H1 (cell line): ENCODE measurements at regions not wholly inside any gene's neighbourhood (a gene's known extent, or its start where the extent isn't known, plus 50 kb on each side); places are given as distances from the start of the nearest gene placed in this dataset.

Source experiments
- CTCF ChIA-PET: fragments of 300-600 bp; sonication (Branson Sonifier 250); formaldehyde crosslinking; loops from one replicate; lab custom pipeline; 2021; ENCODE audit not compliant: partially characterized antibody; lab: Charles Lee
- POLR2A ChIA-PET: fragments of 300-600 bp; sonication (Branson Sonifier 250); formaldehyde crosslinking; loops from one replicate; lab custom pipeline; 2021; ENCODE audit warnings: inconsistent platforms; ENCODE audit not compliant: partially characterized antibody; lab: Charles Lee
- DNase-seq, 2 experiments: peaks; one replicate each; pipeline versions ENCODE4 v3.0.0 to v3.0.0-alpha.2; 2010 to 2022; ENCODE audit warnings: low spot score in 2 of 2, low read depth in 1 of 2, mixed read lengths in 1 of 2
- FAIRE-seq: peaks from 2 replicates; lab custom pipeline; 2011; peaks lifted over from hg19 to GRCh38; lab: Jason Lieb, UNC
- H2AFZ ChIP-seq: 2 replicates; pipeline ENCODE4 v1.8.1; 2012; ENCODE audit warnings: low read length, inconsistent platforms
- H2AK5ac ChIP-seq: 2 replicates; pipeline ENCODE4 v1.6.1; 2013; ENCODE audit warnings: low read depth, low read length
- H2BK120ac ChIP-seq: replicated peaks from 2 replicates; pipeline ENCODE3; 2013; ENCODE audit warnings: low read depth, low read length, inconsistent platforms
- H2BK12ac ChIP-seq: 2 replicates; pipeline ENCODE4 v1.6.1; 2013; ENCODE audit warnings: low read depth, low read length
- H2BK15ac ChIP-seq: 2 replicates; pipeline ENCODE4 v1.6.1; 2013; ENCODE audit warnings: low read length
- H2BK20ac ChIP-seq: 2 replicates; pipeline ENCODE4 v1.6.1; 2013; ENCODE audit warnings: low read length
- H2BK5ac ChIP-seq: 2 replicates; pipeline ENCODE4 v1.6.1; 2013; ENCODE audit warnings: low read depth, low read length
- H3K14ac ChIP-seq: 2 replicates; pipeline ENCODE4 v1.6.1; 2013; ENCODE audit warnings: inconsistent platforms; ENCODE audit not compliant: insufficient read length
- H3K18ac ChIP-seq: 2 replicates; pipeline ENCODE4 v1.6.1; 2013; ENCODE audit warnings: low read length; ENCODE audit errors: extremely low read depth
- H3K23ac ChIP-seq: 2 replicates; pipeline ENCODE4 v1.6.1; 2013; ENCODE audit warnings: inconsistent platforms; ENCODE audit not compliant: insufficient read length
- H3K23me2 ChIP-seq: 2 replicates; pipeline ENCODE4 v1.6.1; 2013; ENCODE audit warnings: low read depth, low read length
- H3K27ac ChIP-seq: 2 replicates; pipeline ENCODE4 v1.6.1; 2011; ENCODE audit warnings: low read depth, low read length, inconsistent platforms
- H3K27me3 ChIP-seq, 4 experiments: replicated peaks in 1 of 4; 1 replicate in 1 of 4; 2 replicates in 3 of 4; pipeline versions ENCODE4 v1.6.1 to v1.8.1; 2011 to 2013; ENCODE audit warnings: low read length in 3 of 4, mild to moderate bottlenecking in 3 of 4, inconsistent platforms in 2 of 4, mixed read lengths in 2 of 4, moderate library complexity in 1 of 4; ENCODE audit not compliant: control insufficient read depth in 3 of 4, insufficient read depth in 3 of 4; ENCODE audit errors: extremely low read depth in 1 of 4
- H3K36me3 ChIP-seq, 4 experiments: 2 replicates each; pipeline versions ENCODE4 v1.6.1 to v1.8.1; 2011 to 2013; ENCODE audit warnings: mild to moderate bottlenecking in 4 of 4, low read length in 3 of 4, moderate library complexity in 2 of 4, control low read depth in 1 of 4, inconsistent platforms in 1 of 4; ENCODE audit not compliant: insufficient read depth in 4 of 4, control insufficient read depth in 2 of 4
- H3K4ac ChIP-seq: replicated peaks from 2 replicates; pipeline ENCODE3; 2013; ENCODE audit warnings: low read length, low read depth, mixed read lengths, inconsistent platforms; ENCODE audit not compliant: insufficient read length
- H3K4me1 ChIP-seq, 4 experiments: replicated peaks in 1 of 4; 1 replicate in 1 of 4; 2 replicates in 3 of 4; pipeline versions ENCODE4 v1.6.1 to v1.8.1; 2011 to 2013; ENCODE audit warnings: low read length in 3 of 4, inconsistent platforms in 2 of 4, mixed read lengths in 1 of 4; ENCODE audit not compliant: insufficient read depth in 4 of 4, control insufficient read depth in 3 of 4
- H3K4me2 ChIP-seq, 2 experiments: 2 replicates each; pipeline versions ENCODE4 v1.6.1 to v1.8.1; 2011 to 2013; ENCODE audit warnings: low read depth in 2 of 2, low read length in 2 of 2, control low read depth in 1 of 2, inconsistent platforms in 1 of 2, mild to moderate bottlenecking in 1 of 2; ENCODE audit not compliant: insufficient read depth in 1 of 2
- H3K4me3 ChIP-seq, 4 experiments: fragments of 200-600, 300-600 bp in 1 of 4; sonication (generic), shearing (Covaris generic), sonication (Bioruptor Twin) in 1 of 4; 2 replicates each; pipeline versions ENCODE4 v1.5.1 to v1.8.1; 2011 to 2016; ENCODE audit warnings: low read length in 4 of 4, low read depth in 3 of 4, control low read depth in 2 of 4, inconsistent platforms in 2 of 4, mild to moderate bottlenecking in 2 of 4, mixed read lengths in 1 of 4, moderate library complexity in 1 of 4; ENCODE audit not compliant: insufficient read depth in 2 of 4; ENCODE audit errors: extremely low read depth in 1 of 4
- H3K56ac ChIP-seq: replicated peaks from 2 replicates; pipeline ENCODE3; 2013; ENCODE audit warnings: low read depth, mild to moderate bottlenecking, mixed read lengths, low read length, inconsistent platforms; ENCODE audit not compliant: insufficient read length
- H3K79me1 ChIP-seq: 2 replicates; pipeline ENCODE4 v1.6.1; 2013; ENCODE audit warnings: low read depth, low read length, control low read depth
- H3K79me2 ChIP-seq, 2 experiments: 2 replicates each; pipeline versions ENCODE4 v1.6.1 to v1.8.1; 2012 to 2013; ENCODE audit warnings: low read length in 2 of 2, mild to moderate bottlenecking in 2 of 2, inconsistent platforms in 1 of 2; ENCODE audit not compliant: insufficient read depth in 2 of 2, control insufficient read depth in 1 of 2
- H3K9ac ChIP-seq, 4 experiments: replicated peaks in 1 of 4; 1 replicate in 1 of 4; 2 replicates in 3 of 4; pipeline versions ENCODE4 v1.6.1 to v1.8.1; 2011 to 2013; ENCODE audit warnings: low read depth in 3 of 4, low read length in 3 of 4, control low read depth in 2 of 4, mild to moderate bottlenecking in 2 of 4, moderate library complexity in 2 of 4, inconsistent platforms in 1 of 4; ENCODE audit errors: extremely low read depth in 1 of 4
- H3K9me3 ChIP-seq, 2 experiments: 2 replicates each; pipeline versions ENCODE4 v1.6.1 to v1.8.1; 2012 to 2013; ENCODE audit warnings: mild to moderate bottlenecking in 2 of 2, moderate library complexity in 2 of 2, control low read depth in 1 of 2, inconsistent platforms in 1 of 2, low read depth in 1 of 2, low read length in 1 of 2, mixed read lengths in 1 of 2; ENCODE audit not compliant: insufficient read depth in 2 of 2
- H4K20me1 ChIP-seq, 2 experiments: replicated peaks in 1 of 2; 2 replicates each; pipeline versions ENCODE3 to v1.8.1; 2011 to 2013; ENCODE audit warnings: inconsistent platforms in 2 of 2, low read length in 2 of 2, mild to moderate bottlenecking in 1 of 2; ENCODE audit not compliant: insufficient read depth in 2 of 2, control insufficient read depth in 1 of 2
- H4K5ac ChIP-seq: 2 replicates; pipeline ENCODE4 v1.6.1; 2013; ENCODE audit warnings: low read length, low read depth, mixed read lengths, inconsistent platforms; ENCODE audit not compliant: insufficient read length
- H4K8ac ChIP-seq: 2 replicates; pipeline ENCODE4 v1.8.0; 2013; ENCODE audit warnings: mild to moderate bottlenecking, moderate library complexity, low read length, inconsistent platforms; ENCODE audit not compliant: insufficient read depth; ENCODE audit errors: extremely low read depth
- H4K91ac ChIP-seq: replicated peaks from 2 replicates; pipeline ENCODE3; 2013; ENCODE audit warnings: low read length, mixed read lengths, inconsistent platforms; ENCODE audit not compliant: insufficient read length
- RBBP5 ChIP-seq: IDR thresholded peaks from 2 replicates; pipeline ENCODE4 v1.7.1; 2012; ENCODE audit warnings: low read depth, mild to moderate bottlenecking, inconsistent platforms, low read length, moderate library complexity, borderline replicate concordance
- SP1 ChIP-seq: IDR thresholded peaks from 2 replicates; pipeline ENCODE4 v1.6.1; 2011; ENCODE audit warnings: low read depth, low read length
- WGBS, 2 experiments: shearing (Covaris generic) in 1 of 2; methylation state at CpG; one replicate each; pipeline versions ENCODE4 v1.1.6 to v1.1.7; 2013 to 2015; ENCODE audit warnings: low lambda C conversion rate in 2 of 2, mixed read lengths in 2 of 2, inconsistent platforms in 1 of 2, low coverage in 1 of 2, missing lambda C conversion rate in 1 of 2; ENCODE audit not compliant: insufficient replicate concordance in 2 of 2, insufficient coverage in 1 of 2, insufficient read length in 1 of 2; ENCODE audit errors: extremely low coverage in 1 of 2, missing lambda C conversion rate in 1 of 2; 5-methylcytosine and 5-hydroxymethylcytosine counted together

DNA sequence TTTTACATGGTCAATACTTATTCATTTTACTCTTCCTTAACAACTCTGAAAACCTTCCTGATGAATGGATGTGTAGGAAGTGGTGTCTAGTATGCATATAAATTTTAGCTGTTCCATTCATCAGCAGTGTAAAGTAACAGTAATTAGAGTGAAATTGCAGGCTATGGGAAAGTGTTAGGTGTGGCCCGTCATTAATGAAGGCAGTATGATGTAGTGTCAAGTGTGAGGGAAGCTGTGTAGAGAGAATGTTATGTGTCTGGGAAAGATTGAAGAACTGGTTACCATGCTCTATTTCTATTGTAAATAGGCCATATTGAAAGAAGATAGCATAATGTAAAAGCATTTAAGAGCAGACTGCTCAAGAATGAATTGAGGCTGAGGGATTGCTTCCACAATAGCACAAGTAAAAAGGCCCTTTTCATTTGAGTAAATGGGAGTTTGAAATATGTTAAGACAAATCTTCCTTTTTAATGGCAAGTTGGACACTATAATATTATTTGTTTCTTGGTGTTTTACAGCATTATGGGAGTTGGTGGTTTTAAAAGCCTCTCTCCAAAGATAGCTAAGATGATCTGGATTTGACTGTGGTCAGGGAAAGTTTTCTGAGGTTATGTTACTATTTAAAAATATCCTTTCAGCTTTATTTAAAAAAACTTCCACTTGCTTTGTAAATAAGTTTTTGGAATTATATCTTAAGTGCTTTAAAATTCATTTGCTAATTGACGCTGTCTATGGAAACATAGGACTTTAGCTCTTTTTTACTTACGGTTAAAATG is 401.0 kb upstream of the ZEB2 start:
- Histone ChIP-seq H3K36me3 (no peaks in the 10 kb centered on the region), H3K14ac (no peak overlapping the region), H3K23me2 (no peaks in the 10 kb centered on the region), H3K23ac (no peak overlapping the region), H3K9me3 (no peaks in the 10 kb centered on the region), H4K8ac (no peak overlapping the region), H3K4me3 (no peak overlapping the region), H2AK5ac (no peak overlapping the region), H3K4me2 (no peak overlapping the region), H3K79me1 (no peaks in the 10 kb centered on the region), H2BK120ac (no peak overlapping the region), H2BK15ac (no peak overlapping the region), H3K56ac (no peak overlapping the region), H2BK5ac (no peak overlapping the region), H4K91ac (no peak overlapping the region), H3K18ac (no peak overlapping the region), H4K20me1 (no peaks in the 10 kb centered on the region), H3K4ac (no peak overlapping the region), H2AFZ (no peak overlapping the region), H3K79me2 (no peaks in the 10 kb centered on the region), H2BK20ac (no peak overlapping the region), H3K9ac (no peak overlapping the region), H3K27ac (no peak overlapping the region), H4K5ac (no peak overlapping the region), H2BK12ac (no peak overlapping the region), H3K27me3 (peaks cover 0 to 1% (median 0%) of the 10 kb centered on the region in 4 experiments; a peak in 1 of 7 replicates), H3K4me1 (no peaks in the 10 kb centered on the region)
- FAIRE-seq, result no peak
- no peak for DNase-seq
- ChIA-PET POLR2A (no interaction called here), CTCF (no interaction called here)
- 93% methylated on average over 3 of the region's 3 CpGs; no CpG with 5 or more reads in 1 of the 2 experiments for WGBS, 2 experiments
- TF ChIP-seq SP1, result no peak
- no peak for TF ChIP-seq RBBP5
